Stimulated activated CD8-positive, alpha-beta memory T cell treated with anti-CD3 and anti-CD28 coated beads, Interleukin-2, amount 100 ng/mL, for 1 hour (primary cell): ENCODE measurements at regions not wholly inside any gene's neighbourhood (a gene's known extent, or its start where the extent isn't known, plus 50 kb on each side); places are given as distances from the start of the nearest gene placed in this dataset.

ENCODE experiments used
- DNase-seq, 2 donors: peaks; one replicate each; pipeline ENCODE4 v3.0.0-alpha.2; 2020; ENCODE audit warnings: low read depth in 2 of 2

- no peak for DNase-seq
These were observed 150.9 kb upstream of the WSCD2 start for GRCh38 chr12:107978201-107978600.

GRCh38 chr12:107978641-107979040 lies 150.4 kb upstream of the WSCD2 start:
- DNase-seq, result no peak

GRCh38 chr12:107983756-107984472 lies 145.2 kb upstream of the WSCD2 start:
- no peak for DNase-seq

- DNase-seq, result no peak
These were observed 144.1 kb upstream of the WSCD2 start for GRCh38 chr12:107984973-107985372.

GRCh38 chr12:107986183-107986582 lies 142.9 kb upstream of the WSCD2 start:
- DNase-seq, result no peak

- no peak for DNase-seq
These were observed 138.8 kb upstream of the WSCD2 start for GRCh38 chr12:107990325-107990724.

GRCh38 chr12:107992029-107992428 lies 137.1 kb upstream of the WSCD2 start:
- DNase-seq, result no peak

GRCh38 chr12:107992870-107993451 lies 136.1 kb upstream of the WSCD2 start:
- no peak for DNase-seq

- no peak for DNase-seq
These were observed 130.2 kb upstream of the WSCD2 start for GRCh38 chr12:107998863-107999262.

GRCh38 chr12:108000111-108000510 lies 129.0 kb upstream of the WSCD2 start:
- DNase-seq, result no peak

GRCh38 chr12:108004319-108004718 lies 124.8 kb upstream of the WSCD2 start:
- no peak for DNase-seq

- DNase-seq, result no peak
These were observed 120.8 kb upstream of the WSCD2 start for GRCh38 chr12:108008163-108008905.

- DNase-seq, result no peak
These were observed 119.5 kb upstream of the WSCD2 start for GRCh38 chr12:108009442-108010070.

- DNase-seq, result no peak
These were observed 113.0 kb upstream of the WSCD2 start for GRCh38 chr12:108016022-108016564.

GRCh38 chr12:108017472-108018057 lies 111.5 kb upstream of the WSCD2 start:
- no peak for DNase-seq

- no peak for DNase-seq
These were observed 109.2 kb upstream of the WSCD2 start for GRCh38 chr12:108019862-108020261.

- no peak for DNase-seq
These were observed 107.9 kb upstream of the WSCD2 start for GRCh38 chr12:108021141-108021540.

GRCh38 chr12:108021949-108022522 lies 107.1 kb upstream of the WSCD2 start:
- DNase-seq, result no peak

GRCh38 chr12:108029051-108029835 lies 99.8 kb upstream of the WSCD2 start:
- no peak for DNase-seq

GRCh38 chr12:108033090-108033489 lies 96.0 kb upstream of the WSCD2 start:
- no peak for DNase-seq

- no peak for DNase-seq
These were observed 93.7 kb upstream of the WSCD2 start for GRCh38 chr12:108035372-108035771.
